GM19438 (cell line): ENCODE measurements at regions not wholly inside any gene's neighbourhood (a gene's known extent, or its start where the extent isn't known, plus 50 kb on each side); places are given as distances from the start of the nearest gene placed in this dataset.

Source experiments
- ATAC-seq: cut with Tn5 transposase; IDR thresholded peaks from one replicate; pipeline ENCODE4 v1.9.1; 2021; ENCODE audit warnings: low read depth; ENCODE audit not compliant: unreplicated experiment

DNA sequence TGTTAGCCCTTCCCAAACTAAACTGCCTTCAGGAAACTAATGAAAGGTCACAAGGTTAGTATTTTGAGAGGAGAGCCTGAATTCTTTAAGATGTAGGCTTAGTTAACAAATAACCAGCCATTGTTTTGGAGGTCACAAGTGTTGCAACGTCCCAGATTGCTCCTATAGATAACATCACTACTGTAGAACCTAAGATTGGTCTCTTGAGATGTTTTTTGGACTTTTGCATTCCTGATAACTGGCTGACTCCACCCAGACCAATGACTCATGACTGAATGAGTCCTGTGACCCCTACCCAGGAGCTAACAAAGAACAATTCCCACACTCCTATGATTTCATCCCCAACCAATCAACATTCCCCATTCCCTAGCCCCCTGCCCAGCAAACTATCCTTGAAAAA is 178.8 kb downstream of the SCP2D1 start:
- ATAC-seq: no peak

DNA sequence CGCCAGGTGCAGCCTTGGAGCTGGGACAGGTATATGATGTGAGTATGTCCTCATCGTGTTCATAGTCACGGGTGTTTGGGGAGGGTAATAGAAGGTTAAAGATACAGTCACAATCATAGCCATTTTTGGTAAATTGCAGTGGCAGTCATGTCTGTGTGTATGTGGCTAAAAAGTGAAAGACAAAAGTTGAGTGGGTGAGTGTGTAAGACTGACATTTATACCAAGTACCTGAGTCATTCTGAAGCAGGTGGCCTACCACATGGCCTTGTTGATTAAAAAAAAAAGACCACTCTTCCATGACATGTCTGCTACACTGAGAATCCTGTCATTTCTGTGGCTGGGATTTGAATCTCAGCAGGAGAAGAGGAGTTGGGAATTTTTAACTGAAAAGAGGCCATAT is 181.9 kb downstream of the SCP2D1 start:
- no peak for ATAC-seq

GRCh38 chr20:18999086-18999485 is 185.5 kb downstream of the SCP2D1 start:
- ATAC-seq: no peak

DNA sequence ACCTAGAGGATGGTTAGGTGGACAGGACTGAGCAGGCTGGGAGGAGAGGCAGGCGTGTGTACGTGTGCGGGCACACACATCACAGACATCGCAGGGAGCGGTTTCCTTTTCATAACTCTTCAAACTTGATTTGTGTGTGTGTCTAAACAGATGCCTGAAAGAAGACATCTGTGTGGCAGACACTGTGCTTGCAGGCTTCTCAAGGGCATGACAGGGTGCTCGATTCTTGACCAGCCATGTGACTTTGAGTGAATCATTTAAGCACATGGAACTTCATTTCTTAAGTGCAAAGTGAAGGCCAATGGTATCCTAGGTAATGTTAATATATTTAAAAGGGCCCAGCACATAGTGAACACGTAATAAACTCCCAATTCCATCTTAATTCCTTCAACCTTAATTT is 186.5 kb downstream of the SCP2D1 start:
- ATAC-seq: no peak

GRCh38 chr20:19001177-19001576 is 187.6 kb downstream of the SCP2D1 start:
- ATAC-seq: no peak

GRCh38 chr20:19003366-19004336 is 190.1 kb downstream of the SCP2D1 start:
- no peak for ATAC-seq

GRCh38 chr20:19004975-19005374 is 191.4 kb downstream of the SCP2D1 start:
- ATAC-seq: no peak

- ATAC-seq: no peak
These were observed 194.9 kb downstream of the SCP2D1 start for GRCh38 chr20:19008497-19008896.

DNA sequence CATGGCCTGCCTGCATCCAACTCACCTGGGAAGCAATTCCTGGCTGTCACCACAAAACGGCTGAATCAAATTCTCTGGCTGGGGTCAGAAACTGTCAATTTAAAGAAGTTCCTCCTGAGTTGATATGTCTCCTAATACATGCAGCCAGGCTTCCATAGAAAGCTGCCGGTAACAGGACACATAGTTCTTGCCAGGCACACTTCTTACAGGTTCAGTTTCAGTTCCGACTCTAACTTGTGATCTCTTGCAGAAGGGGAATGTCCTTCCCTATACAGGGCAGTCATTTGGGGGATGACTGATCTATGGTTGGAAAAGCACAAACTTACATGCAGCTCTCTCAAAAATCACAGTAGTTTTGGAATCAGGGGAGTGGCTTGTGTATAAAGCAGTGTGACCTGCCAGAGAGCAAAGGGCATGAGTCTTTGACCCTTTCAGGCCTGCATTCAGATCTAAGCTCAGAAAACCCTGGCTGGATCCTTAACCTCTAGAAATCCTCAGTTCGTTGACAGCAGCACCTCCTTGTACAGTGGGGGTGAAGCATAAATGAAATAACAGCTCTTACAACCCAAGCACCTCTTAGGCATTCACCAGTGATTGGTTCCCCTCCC is 195.6 kb downstream of the SCP2D1 start:
- ATAC-seq: no peak

- no peak for ATAC-seq
These were observed 199.1 kb downstream of the SCP2D1 start for GRCh38 chr20:19012676-19013075.

GRCh38 chr20:19013907-19014306 is 198.5 kb upstream of the SLC24A3 start:
- no peak for ATAC-seq

DNA sequence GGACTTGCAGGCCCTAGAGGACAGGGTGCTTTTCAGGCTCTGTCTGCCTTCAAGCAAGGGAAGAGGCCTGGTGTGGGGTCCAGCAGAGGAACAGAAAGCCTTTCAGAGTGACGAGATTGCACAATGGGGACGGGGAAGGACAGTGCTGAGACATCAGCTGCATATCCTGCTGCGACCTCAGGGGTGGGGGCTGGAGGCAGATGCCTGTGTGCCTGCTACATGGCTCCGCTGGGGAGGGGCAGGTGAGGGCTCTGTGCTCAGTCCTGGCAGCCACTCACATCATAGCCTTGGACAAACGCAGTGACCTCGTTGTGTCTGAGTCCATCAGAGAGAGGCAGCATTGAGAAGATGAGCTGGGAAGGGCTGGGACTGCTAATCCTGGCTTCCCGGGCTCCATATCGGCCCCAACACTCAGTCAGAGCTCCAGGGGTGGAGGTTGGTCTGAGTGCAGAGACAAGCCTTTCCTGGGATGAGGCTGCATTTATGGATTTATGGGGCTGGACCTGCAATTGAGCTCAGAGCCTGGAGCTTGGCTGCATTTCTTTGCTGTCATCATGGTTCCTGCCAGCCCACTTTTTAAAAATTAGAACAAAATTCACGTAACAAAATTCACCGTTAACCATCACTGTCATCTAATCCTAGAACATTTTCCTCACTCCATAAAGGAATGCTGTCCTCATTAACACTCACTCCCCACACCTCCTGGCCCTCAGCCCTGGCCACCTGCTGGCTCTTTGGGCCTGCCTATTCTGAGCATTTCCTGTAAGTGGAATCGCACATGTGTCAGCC is 196.9 kb upstream of the SLC24A3 start:
- no peak for ATAC-seq

GRCh38 chr20:19016140-19016497 is 196.3 kb upstream of the SLC24A3 start:
- ATAC-seq: no peak

- ATAC-seq: no peak
These were observed 195.2 kb upstream of the SLC24A3 start for GRCh38 chr20:19017104-19017690.

GRCh38 chr20:19018881-19019280 is 193.6 kb upstream of the SLC24A3 start:
- ATAC-seq: no peak

GRCh38 chr20:19019734-19020364 is 192.6 kb upstream of the SLC24A3 start:
- no peak for ATAC-seq

- ATAC-seq: no peak
These were observed 190.9 kb upstream of the SLC24A3 start for GRCh38 chr20:19021406-19022117.

- no peak for ATAC-seq
These were observed 190.3 kb upstream of the SLC24A3 start for GRCh38 chr20:19022118-19022575.

- no peak for ATAC-seq
These were observed 189.5 kb upstream of the SLC24A3 start for GRCh38 chr20:19022791-19023448.
